SK-N-SH treated with all-trans-retinoic acid at 6 μM for 48 hours (cell line): ENCODE measurements at regions not wholly inside any gene's neighbourhood (a gene's known extent, or its start where the extent isn't known, plus 50 kb on each side); places are given as distances from the start of the nearest gene placed in this dataset.

Experiments used
- ATAC-seq: fragments of 200-7000 bp; cut with Tn5 transposase; 3 replicates; pipeline ENCODE4 v1.9.1; 2020; ENCODE audit warnings: mild to moderate bottlenecking, moderate library complexity
- ARNTL ChIP-seq: fragments of 450-650 bp; formaldehyde crosslinking; IDR thresholded peaks from 2 replicates; pipeline ENCODE4 v1.5.0; 2020; ENCODE audit warnings: low read depth, mild to moderate bottlenecking, moderate library complexity, borderline replicate concordance
- BACH2 ChIP-seq: fragments of 250-450 bp; sonication (Bioruptor Pico); IDR thresholded peaks from 2 replicates; pipeline ENCODE4 v1.9.0; 2021; ENCODE audit warnings: mild to moderate bottlenecking, borderline replicate concordance
- CSDC2 ChIP-seq: fragments of 250-450 bp; sonication (Bioruptor Pico); IDR thresholded peaks from 2 replicates; pipeline ENCODE4 v1.5.0; 2020; ENCODE audit warnings: mild to moderate bottlenecking, moderate library complexity
- ESRRG ChIP-seq: fragments of 250-450 bp; sonication (Bioruptor Pico); IDR thresholded peaks from 2 replicates; pipeline ENCODE4 v1.6.1; 2021; ENCODE audit warnings: mild to moderate bottlenecking
- GLIS3 ChIP-seq: fragments of 250-450 bp; sonication (Bioruptor Pico); IDR thresholded peaks from 2 replicates; pipeline ENCODE4 v1.5.0; 2020; ENCODE audit warnings: mild to moderate bottlenecking, moderate library complexity
- ISL1 ChIP-seq: fragments of 250-450 bp; sonication (Bioruptor Pico); IDR thresholded peaks from 2 replicates; pipeline ENCODE4 v2.1.2; 2022; ENCODE audit warnings: mild to moderate bottlenecking, moderate library complexity
- OSR1 ChIP-seq: fragments of 250-450 bp; sonication (Bioruptor Pico); IDR thresholded peaks from 2 replicates; pipeline ENCODE4 v1.8.0; 2022; ENCODE audit warnings: moderate library complexity, mild to moderate bottlenecking, inconsistent platforms
- PPARA ChIP-seq: fragments of 250-450 bp; sonication (Bioruptor Pico); IDR thresholded peaks from 2 replicates; pipeline ENCODE4 v1.5.0; 2020; ENCODE audit warnings: mild to moderate bottlenecking, borderline replicate concordance
- RARB ChIP-seq: fragments of 250-450 bp; sonication (Bioruptor Pico); IDR thresholded peaks from 2 replicates; pipeline ENCODE4 v1.8.0; 2021; ENCODE audit warnings: mild to moderate bottlenecking, moderate library complexity
- SNAI2 ChIP-seq: fragments of 250-450 bp; sonication (Bioruptor Pico); IDR thresholded peaks from 2 replicates; pipeline ENCODE4 v1.5.0; 2020; ENCODE audit warnings: mild to moderate bottlenecking, moderate library complexity
- TCF4 ChIP-seq: fragments of 250-450 bp; sonication (Bioruptor Pico); IDR thresholded peaks from 2 replicates; pipeline ENCODE4 v1.8.0; 2021; ENCODE audit warnings: mild to moderate bottlenecking, moderate library complexity, borderline replicate concordance
- TOX ChIP-seq: fragments of 250-450 bp; sonication (Bioruptor Pico); IDR thresholded peaks from 2 replicates; pipeline ENCODE4 v1.8.0; 2021; ENCODE audit warnings: mild to moderate bottlenecking, moderate library complexity, borderline replicate concordance
- ZC3H10 ChIP-seq: fragments of 250-450 bp; sonication (Bioruptor Pico); IDR thresholded peaks from 2 replicates; pipeline ENCODE4 v1.5.1; 2021; ENCODE audit warnings: mild to moderate bottlenecking, moderate library complexity
- ZFP3 ChIP-seq: fragments of 250-450 bp; sonication (Bioruptor Pico); IDR thresholded peaks from 2 replicates; pipeline ENCODE4 v1.5.0; 2020; ENCODE audit warnings: mild to moderate bottlenecking, moderate library complexity
- ZFP30 ChIP-seq: fragments of 450-650 bp; formaldehyde crosslinking; IDR thresholded peaks from 2 replicates; pipeline ENCODE4 v1.5.0; 2022; ENCODE audit warnings: mild to moderate bottlenecking, moderate library complexity
- ZNF565 ChIP-seq: fragments of 450-650 bp; formaldehyde crosslinking; conservative IDR thresholded peaks from 2 replicates; pipeline ENCODE4 v1.5.0; 2020; ENCODE audit warnings: low read depth, mild to moderate bottlenecking, moderate library complexity
- ZNF70 ChIP-seq: fragments of 450-650 bp; formaldehyde crosslinking; IDR thresholded peaks from 2 replicates; pipeline ENCODE4 v1.5.0; 2020; ENCODE audit warnings: mild to moderate bottlenecking, moderate library complexity
- ZNF8 ChIP-seq: fragments of 450-650 bp; formaldehyde crosslinking; IDR thresholded peaks from 2 replicates; pipeline ENCODE4 v1.5.0; 2020; ENCODE audit warnings: mild to moderate bottlenecking, moderate library complexity
- TF ChIP-seq, protein P1 (sequence below): fragments of 250-450 bp; sonication (Bioruptor Pico); IDR thresholded peaks from 2 replicates; pipeline ENCODE4 v1.5.1; 2020; ENCODE audit warnings: low read depth, mild to moderate bottlenecking, moderate library complexity
- TF ChIP-seq, protein P2 (sequence below): fragments of 250-450 bp; sonication (Bioruptor Pico); IDR thresholded peaks from 2 replicates; pipeline ENCODE4 v1.8.0; 2021; ENCODE audit warnings: low read depth, mild to moderate bottlenecking, moderate library complexity, borderline replicate concordance
- TF ChIP-seq, protein P3 (sequence below): fragments of 250-450 bp; sonication (Bioruptor Pico); IDR thresholded peaks from 2 replicates; pipeline ENCODE4 v1.5.0; 2020; ENCODE audit warnings: mild to moderate bottlenecking, moderate library complexity
- TF ChIP-seq, protein P4 (sequence below): fragments of 250-450 bp; sonication (Bioruptor Pico); IDR thresholded peaks from 2 replicates; pipeline ENCODE4 v1.5.1; 2021; ENCODE audit warnings: mild to moderate bottlenecking, moderate library complexity
- TF ChIP-seq, protein P5 (sequence below): fragments of 250-450 bp; sonication (Bioruptor Pico); IDR thresholded peaks from 2 replicates; pipeline ENCODE4 v1.8.0; 2020; ENCODE audit warnings: mild to moderate bottlenecking, moderate library complexity, borderline replicate concordance

DNA sequence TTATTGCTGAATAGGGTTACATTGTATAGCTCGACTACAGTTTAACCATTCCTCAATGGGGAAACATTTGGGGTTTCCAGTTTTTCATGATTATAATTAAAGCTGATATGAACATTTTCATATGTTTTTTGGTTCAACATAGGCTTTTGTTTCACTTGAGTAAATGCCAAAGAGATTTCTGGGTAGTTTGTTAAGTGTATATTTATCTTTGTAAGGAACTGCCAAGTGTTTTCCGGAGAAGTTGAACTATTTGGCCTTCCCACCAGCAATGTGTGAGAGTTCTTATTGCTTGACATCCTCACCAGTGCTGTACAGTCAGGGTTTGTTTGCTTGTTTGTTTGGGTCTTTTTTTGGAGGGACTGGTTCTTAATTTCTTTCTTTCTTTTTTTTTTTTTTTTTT is 83.7 kb upstream of the RALY start:
- no peak for ATAC-seq
- no peak for TF ChIP-seq PPARA (CRISPR knock-in tag)
- no peak for TF ChIP-seq ARNTL (CRISPR knock-in tag)
- TF ChIP-seq ISL1, result no peak
- no peak for TF ChIP-seq SNAI2 (CRISPR knock-in tag)
- TF ChIP-seq, protein P1, sequence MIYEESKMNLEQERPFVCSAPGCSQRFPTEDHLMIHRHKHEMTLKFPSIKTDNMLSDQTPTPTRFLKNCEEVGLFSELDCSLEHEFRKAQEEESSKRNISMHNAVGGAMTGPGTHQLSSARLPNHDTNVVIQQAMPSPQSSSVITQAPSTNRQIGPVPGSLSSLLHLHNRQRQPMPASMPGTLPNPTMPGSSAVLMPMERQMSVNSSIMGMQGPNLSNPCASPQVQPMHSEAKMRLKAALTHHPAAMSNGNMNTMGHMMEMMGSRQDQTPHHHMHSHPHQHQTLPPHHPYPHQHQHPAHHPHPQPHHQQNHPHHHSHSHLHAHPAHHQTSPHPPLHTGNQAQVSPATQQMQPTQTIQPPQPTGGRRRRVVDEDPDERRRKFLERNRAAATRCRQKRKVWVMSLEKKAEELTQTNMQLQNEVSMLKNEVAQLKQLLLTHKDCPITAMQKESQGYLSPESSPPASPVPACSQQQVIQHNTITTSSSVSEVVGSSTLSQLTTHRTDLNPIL, result no peak
- TF ChIP-seq RARB (CRISPR knock-in tag), result no peak
- TF ChIP-seq ZNF565 (CRISPR knock-in tag), result no peak
- no peak for TF ChIP-seq ZNF8 (CRISPR knock-in tag)
- TF ChIP-seq ZNF70 (CRISPR knock-in tag), result no peak
- TF ChIP-seq, protein P2, sequence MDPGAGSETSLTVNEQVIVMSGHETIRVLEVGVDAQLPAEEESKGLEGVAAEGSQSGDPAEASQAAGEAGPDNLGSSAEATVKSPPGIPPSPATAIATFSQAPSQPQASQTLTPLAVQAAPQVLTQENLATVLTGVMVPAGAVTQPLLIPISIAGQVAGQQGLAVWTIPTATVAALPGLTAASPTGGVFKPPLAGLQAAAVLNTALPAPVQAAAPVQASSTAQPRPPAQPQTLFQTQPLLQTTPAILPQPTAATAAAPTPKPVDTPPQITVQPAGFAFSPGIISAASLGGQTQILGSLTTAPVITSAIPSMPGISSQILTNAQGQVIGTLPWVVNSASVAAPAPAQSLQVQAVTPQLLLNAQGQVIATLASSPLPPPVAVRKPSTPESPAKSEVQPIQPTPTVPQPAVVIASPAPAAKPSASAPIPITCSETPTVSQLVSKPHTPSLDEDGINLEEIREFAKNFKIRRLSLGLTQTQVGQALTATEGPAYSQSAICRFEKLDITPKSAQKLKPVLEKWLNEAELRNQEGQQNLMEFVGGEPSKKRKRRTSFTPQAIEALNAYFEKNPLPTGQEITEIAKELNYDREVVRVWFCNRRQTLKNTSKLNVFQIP, result no peak
- TF ChIP-seq ZFP3 (CRISPR knock-in tag), result no peak
- TF ChIP-seq TCF4, result no peak
- TF ChIP-seq, protein P3, sequence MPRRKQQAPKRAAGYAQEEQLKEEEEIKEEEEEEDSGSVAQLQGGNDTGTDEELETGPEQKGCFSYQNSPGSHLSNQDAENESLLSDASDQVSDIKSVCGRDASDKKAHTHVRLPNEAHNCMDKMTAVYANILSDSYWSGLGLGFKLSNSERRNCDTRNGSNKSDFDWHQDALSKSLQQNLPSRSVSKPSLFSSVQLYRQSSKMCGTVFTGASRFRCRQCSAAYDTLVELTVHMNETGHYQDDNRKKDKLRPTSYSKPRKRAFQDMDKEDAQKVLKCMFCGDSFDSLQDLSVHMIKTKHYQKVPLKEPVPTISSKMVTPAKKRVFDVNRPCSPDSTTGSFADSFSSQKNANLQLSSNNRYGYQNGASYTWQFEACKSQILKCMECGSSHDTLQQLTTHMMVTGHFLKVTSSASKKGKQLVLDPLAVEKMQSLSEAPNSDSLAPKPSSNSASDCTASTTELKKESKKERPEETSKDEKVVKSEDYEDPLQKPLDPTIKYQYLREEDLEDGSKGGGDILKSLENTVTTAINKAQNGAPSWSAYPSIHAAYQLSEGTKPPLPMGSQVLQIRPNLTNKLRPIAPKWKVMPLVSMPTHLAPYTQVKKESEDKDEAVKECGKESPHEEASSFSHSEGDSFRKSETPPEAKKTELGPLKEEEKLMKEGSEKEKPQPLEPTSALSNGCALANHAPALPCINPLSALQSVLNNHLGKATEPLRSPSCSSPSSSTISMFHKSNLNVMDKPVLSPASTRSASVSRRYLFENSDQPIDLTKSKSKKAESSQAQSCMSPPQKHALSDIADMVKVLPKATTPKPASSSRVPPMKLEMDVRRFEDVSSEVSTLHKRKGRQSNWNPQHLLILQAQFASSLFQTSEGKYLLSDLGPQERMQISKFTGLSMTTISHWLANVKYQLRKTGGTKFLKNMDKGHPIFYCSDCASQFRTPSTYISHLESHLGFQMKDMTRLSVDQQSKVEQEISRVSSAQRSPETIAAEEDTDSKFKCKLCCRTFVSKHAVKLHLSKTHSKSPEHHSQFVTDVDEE, result no peak
- TF ChIP-seq CSDC2, result no peak
- TF ChIP-seq ESRRG (CRISPR knock-in tag), result no peak
- no peak for TF ChIP-seq GLIS3 (CRISPR knock-in tag)
- no peak for TF ChIP-seq TOX (CRISPR knock-in tag)
- no peak for TF ChIP-seq OSR1 (CRISPR knock-in tag)
- TF ChIP-seq ZC3H10 (CRISPR knock-in tag), result no peak
- TF ChIP-seq BACH2, result no peak

DNA sequence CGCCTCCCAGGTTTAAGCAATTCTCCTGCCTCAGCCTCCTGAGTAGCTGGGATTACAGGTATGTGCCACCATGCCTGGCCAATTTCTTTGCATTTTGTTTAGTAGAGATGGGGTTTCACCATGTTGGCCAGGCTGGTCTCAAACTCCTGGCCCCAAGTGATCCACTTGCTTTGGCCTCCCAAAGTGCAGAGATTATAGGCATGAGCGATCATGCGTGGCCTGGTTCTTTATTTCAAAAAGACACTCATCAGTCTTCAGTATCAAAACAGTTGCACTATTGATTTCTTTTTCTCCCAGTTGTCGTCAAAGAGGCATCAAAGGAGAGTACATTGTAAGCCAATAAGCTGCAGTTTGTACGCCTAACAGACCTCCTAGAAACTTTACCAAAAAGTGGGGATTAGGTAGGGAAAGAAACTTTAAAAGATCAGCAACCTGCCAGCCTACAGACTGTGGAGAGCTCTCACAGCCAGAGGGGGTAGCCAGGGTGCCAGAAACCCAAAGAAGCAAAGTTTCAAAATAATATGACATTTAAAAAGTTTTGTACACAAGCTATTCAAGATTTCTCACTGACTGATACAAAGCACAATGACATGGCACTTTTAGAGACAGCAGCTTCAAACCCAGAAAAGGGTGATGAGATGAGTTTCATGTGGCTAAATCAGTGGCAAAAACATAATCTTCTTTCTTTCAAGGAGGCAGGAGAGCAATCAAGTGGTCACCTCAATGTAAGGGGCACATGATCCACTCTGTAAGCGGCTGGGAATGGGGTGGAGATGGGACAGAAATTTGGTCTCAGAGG is 83.0 kb upstream of the RALY start:
- ATAC-seq, result no peak
- TF ChIP-seq ESRRG (CRISPR knock-in tag) (no peak), ZNF8 (CRISPR knock-in tag) (no peak), SNAI2 (CRISPR knock-in tag) (no peak), OSR1 (CRISPR knock-in tag) (no peak), TCF4 (no peak), ZNF70 (CRISPR knock-in tag) (no peak), GLIS3 (CRISPR knock-in tag) (no peak), ZC3H10 (CRISPR knock-in tag) (no peak), ARNTL (CRISPR knock-in tag) (no peak), ZFP3 (CRISPR knock-in tag) (no peak), CSDC2 (no peak), RARB (CRISPR knock-in tag) (no peak), ZNF565 (CRISPR knock-in tag) (no peak), ZFP30 (no peak)
- TF ChIP-seq, protein P4, sequence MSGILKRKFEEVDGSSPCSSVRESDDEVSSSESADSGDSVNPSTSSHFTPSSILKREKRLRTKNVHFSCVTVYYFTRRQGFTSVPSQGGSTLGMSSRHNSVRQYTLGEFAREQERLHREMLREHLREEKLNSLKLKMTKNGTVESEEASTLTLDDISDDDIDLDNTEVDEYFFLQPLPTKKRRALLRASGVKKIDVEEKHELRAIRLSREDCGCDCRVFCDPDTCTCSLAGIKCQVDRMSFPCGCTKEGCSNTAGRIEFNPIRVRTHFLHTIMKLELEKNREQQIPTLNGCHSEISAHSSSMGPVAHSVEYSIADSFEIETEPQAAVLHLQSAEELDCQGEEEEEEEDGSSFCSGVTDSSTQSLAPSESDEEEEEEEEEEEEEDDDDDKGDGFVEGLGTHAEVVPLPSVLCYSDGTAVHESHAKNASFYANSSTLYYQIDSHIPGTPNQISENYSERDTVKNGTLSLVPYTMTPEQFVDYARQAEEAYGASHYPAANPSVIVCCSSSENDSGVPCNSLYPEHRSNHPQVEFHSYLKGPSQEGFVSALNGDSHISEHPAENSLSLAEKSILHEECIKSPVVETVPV (CRISPR knock-in tag), result no peak
- TF ChIP-seq, protein P3, result no peak
- TF ChIP-seq, protein P2, result no peak
- TF ChIP-seq, protein P5, sequence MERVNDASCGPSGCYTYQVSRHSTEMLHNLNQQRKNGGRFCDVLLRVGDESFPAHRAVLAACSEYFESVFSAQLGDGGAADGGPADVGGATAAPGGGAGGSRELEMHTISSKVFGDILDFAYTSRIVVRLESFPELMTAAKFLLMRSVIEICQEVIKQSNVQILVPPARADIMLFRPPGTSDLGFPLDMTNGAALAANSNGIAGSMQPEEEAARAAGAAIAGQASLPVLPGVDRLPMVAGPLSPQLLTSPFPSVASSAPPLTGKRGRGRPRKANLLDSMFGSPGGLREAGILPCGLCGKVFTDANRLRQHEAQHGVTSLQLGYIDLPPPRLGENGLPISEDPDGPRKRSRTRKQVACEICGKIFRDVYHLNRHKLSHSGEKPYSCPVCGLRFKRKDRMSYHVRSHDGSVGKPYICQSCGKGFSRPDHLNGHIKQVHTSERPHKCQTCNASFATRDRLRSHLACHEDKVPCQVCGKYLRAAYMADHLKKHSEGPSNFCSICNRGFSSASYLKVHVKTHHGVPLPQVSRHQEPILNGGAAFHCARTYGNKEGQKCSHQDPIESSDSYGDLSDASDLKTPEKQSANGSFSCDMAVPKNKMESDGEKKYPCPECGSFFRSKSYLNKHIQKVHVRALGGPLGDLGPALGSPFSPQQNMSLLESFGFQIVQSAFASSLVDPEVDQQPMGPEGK (CRISPR knock-in tag), result no peak
- TF ChIP-seq, protein P1, result no peak
